ENCODE measurements at regions not wholly inside any gene's neighbourhood (a gene's known extent, or its start where the extent isn't known, plus 50 kb on each side); places are given as distances from the start of the nearest gene placed in this dataset.

- Mint-ChIP-seq H3K4me1 (ENCODE audit: unreplicated experiment) (no peaks in the 10 kb centered on the region), H3K4me3 (ENCODE audit: unreplicated experiment) (no peak overlapping the region), H3K27ac (ENCODE audit: unreplicated experiment) (no peak overlapping the region), H3K9me3 (ENCODE audit: unreplicated experiment) (no peaks in the 10 kb centered on the region), H3K27me3 (ENCODE audit: unreplicated experiment) (peaks cover 4% of the 10 kb centered on the region), H3K36me3 (ENCODE audit: low read depth, unreplicated experiment) (peaks cover 3% of the 10 kb centered on the region)
- no peak for DNase-seq (ENCODE audit: low spot score)
- no peak for TF ChIP-seq CTCF (IDR thresholded peaks at IDR 0.05; ENCODE audit: unreplicated experiment)
Measured at GRCh38 chr9:21694424-21694823, 108.0 kb upstream of the MTAP start.

- Mint-ChIP-seq H3K9me3 (ENCODE audit: unreplicated experiment) (no peaks in the 10 kb centered on the region), H3K4me1 (ENCODE audit: unreplicated experiment) (no peaks in the 10 kb centered on the region), H3K4me3 (ENCODE audit: unreplicated experiment) (no peak overlapping the region), H3K36me3 (ENCODE audit: low read depth, unreplicated experiment) (peaks cover 3% of the 10 kb centered on the region), H3K27ac (ENCODE audit: unreplicated experiment) (no peak overlapping the region), H3K27me3 (ENCODE audit: unreplicated experiment) (peaks cover 4% of the 10 kb centered on the region)
- no peak for TF ChIP-seq CTCF (IDR thresholded peaks at IDR 0.05; ENCODE audit: unreplicated experiment)
- DNase-seq (ENCODE audit: low spot score): no peak
Measured at GRCh38 chr9:21695443-21695842, 107.0 kb upstream of the MTAP start.

- no peak for DNase-seq (ENCODE audit: low spot score)
- H3K9me3 Mint-ChIP-seq (ENCODE audit: unreplicated experiment): no peaks in the 10 kb centered on the region
- no peak for TF ChIP-seq CTCF (IDR thresholded peaks at IDR 0.05; ENCODE audit: unreplicated experiment)
- H3K36me3 Mint-ChIP-seq (ENCODE audit: low read depth, unreplicated experiment): peaks cover 3% of the 10 kb centered on the region
- H3K4me1 Mint-ChIP-seq (ENCODE audit: unreplicated experiment): no peaks in the 10 kb centered on the region
- peaks cover 4% of the 10 kb centered on the region for H3K27me3 Mint-ChIP-seq (ENCODE audit: unreplicated experiment)
- no peak overlapping the region for H3K27ac Mint-ChIP-seq (ENCODE audit: unreplicated experiment)
- H3K4me3 Mint-ChIP-seq (ENCODE audit: unreplicated experiment): no peak overlapping the region
Measured at GRCh38 chr9:21695874-21696341, 106.5 kb upstream of the MTAP start.

- H3K4me3 Mint-ChIP-seq (ENCODE audit: unreplicated experiment): no peak overlapping the region
- no peaks in the 10 kb centered on the region for H3K9me3 Mint-ChIP-seq (ENCODE audit: unreplicated experiment)
- H3K27ac Mint-ChIP-seq (ENCODE audit: unreplicated experiment): no peak overlapping the region
- H3K27me3 Mint-ChIP-seq (ENCODE audit: unreplicated experiment): peaks cover 4% of the 10 kb centered on the region
- TF ChIP-seq CTCF (IDR thresholded peaks at IDR 0.05; ENCODE audit: unreplicated experiment): no peak
- peaks cover 3% of the 10 kb centered on the region for H3K36me3 Mint-ChIP-seq (ENCODE audit: low read depth, unreplicated experiment)
- no peaks in the 10 kb centered on the region for H3K4me1 Mint-ChIP-seq (ENCODE audit: unreplicated experiment)
- DNase-seq (ENCODE audit: low spot score): no peak
Measured at GRCh38 chr9:21696411-21696871, 106.0 kb upstream of the MTAP start.

- TF ChIP-seq CTCF (IDR thresholded peaks at IDR 0.05; ENCODE audit: unreplicated experiment): no peak
- Mint-ChIP-seq H3K4me3 (ENCODE audit: unreplicated experiment) (no peak overlapping the region), H3K27ac (ENCODE audit: unreplicated experiment) (no peak overlapping the region), H3K27me3 (ENCODE audit: unreplicated experiment) (no peaks in the 10 kb centered on the region), H3K4me1 (ENCODE audit: unreplicated experiment) (peaks cover 8% of the 10 kb centered on the region), H3K9me3 (ENCODE audit: unreplicated experiment) (no peaks in the 10 kb centered on the region), H3K36me3 (ENCODE audit: low read depth, unreplicated experiment) (no peaks in the 10 kb centered on the region)
- DNase-seq (ENCODE audit: low spot score): no peak
Measured at GRCh38 chr9:21708260-21708711, 94.2 kb upstream of the MTAP start.
